ENCODE measurements at regions not wholly inside any gene's neighbourhood (a gene's known extent, or its start where the extent isn't known, plus 50 kb on each side); places are given as distances from the start of the nearest gene placed in this dataset.

- Histone ChIP-seq H3K14ac (ENCODE audit: low read length) (no peak overlapping the region), H3K4me2 (ENCODE audit: low read length) (no peak overlapping the region), H2BK5ac (ENCODE audit: low read depth, low read length, poor library complexity) (no peak overlapping the region), H3K9ac (ENCODE audit: low read length) (no peak overlapping the region), H2BK12ac (ENCODE audit: low read length) (no peak overlapping the region), H3K18ac (ENCODE audit: low read length) (no peak overlapping the region), H4K8ac (ENCODE audit: low read depth, low read length) (no peak overlapping the region), H3K79me2 (ENCODE audit: control insufficient read depth, insufficient read depth, low read length, poor library complexity) (no peaks in the 10 kb centered on the region), H3K4ac (ENCODE audit: low read depth, low read length) (no peak overlapping the region), H4K91ac (ENCODE audit: low read depth, low read length) (no peak overlapping the region), H3K27me3 (ENCODE audit: insufficient read depth, low read length) (no peaks in the 10 kb centered on the region), H3K79me1 (ENCODE audit: low read length) (no peaks in the 10 kb centered on the region), H4K12ac (ENCODE audit: low read depth, low read length) (no peak overlapping the region), H3K36me3 (ENCODE audit: control insufficient read depth in 1 of 2, insufficient read depth in 2 of 2, low read length in 2 of 2) (no peaks in the 10 kb centered on the region), H2AFZ (ENCODE audit: insufficient read depth, low read length, poor library complexity) (no peak overlapping the region), H3K4me1 (ENCODE audit: control insufficient read depth in 1 of 2, insufficient read depth in 2 of 2, low read length in 2 of 2) (no peaks in the 10 kb centered on the region), H2AK5ac (ENCODE audit: low read length) (no peak overlapping the region), H3K23ac (ENCODE audit: low read length) (no peak overlapping the region), H3K27ac (ENCODE audit: low read depth, low read length) (no peak overlapping the region), H2BK120ac (ENCODE audit: insufficient read depth, low read length, poor library complexity) (no peak overlapping the region), H3K9me3 (ENCODE audit: insufficient read depth, low read depth, low read length) (peaks cover 5% of the 10 kb centered on the region), H3K4me3 (ENCODE audit: low read depth, low read length) (no peak overlapping the region)
- no peak for DNase-seq
- WGBS (ENCODE audit: extremely low coverage, insufficient coverage, insufficient read length): no CpG with 5 or more reads among the region's 1 CpG
These were observed 210.7 kb downstream of the RND3 start for GRCh38 chr2:150276737-150277136.

GRCh38 chr2:150274108-150274507 is 213.4 kb downstream of the RND3 start:
- Histone ChIP-seq H4K8ac (ENCODE audit: low read depth, low read length) (no peak overlapping the region), H2AFZ (ENCODE audit: insufficient read depth, low read length, poor library complexity) (no peak overlapping the region), H3K36me3 (ENCODE audit: control insufficient read depth in 1 of 2, insufficient read depth in 2 of 2, low read length in 2 of 2) (no peaks in the 10 kb centered on the region), H3K27ac (ENCODE audit: low read depth, low read length) (no peak overlapping the region), H3K4ac (ENCODE audit: low read depth, low read length) (no peak overlapping the region), H3K9me3 (ENCODE audit: insufficient read depth, low read depth, low read length) (peaks cover 5% of the 10 kb centered on the region), H3K18ac (ENCODE audit: low read length) (no peak overlapping the region), H2BK120ac (ENCODE audit: insufficient read depth, low read length, poor library complexity) (no peak overlapping the region), H3K79me1 (ENCODE audit: low read length) (no peaks in the 10 kb centered on the region), H4K91ac (ENCODE audit: low read depth, low read length) (no peak overlapping the region), H3K23ac (ENCODE audit: low read length) (no peak overlapping the region), H3K79me2 (ENCODE audit: control insufficient read depth, insufficient read depth, low read length, poor library complexity) (no peaks in the 10 kb centered on the region), H3K9ac (ENCODE audit: low read length) (no peak overlapping the region), H4K12ac (ENCODE audit: low read depth, low read length) (no peak overlapping the region), H3K14ac (ENCODE audit: low read length) (no peak overlapping the region), H3K4me1 (ENCODE audit: control insufficient read depth in 1 of 2, insufficient read depth in 2 of 2, low read length in 2 of 2) (no peaks in the 10 kb centered on the region), H3K4me2 (ENCODE audit: low read length) (no peak overlapping the region), H2AK5ac (ENCODE audit: low read length) (no peak overlapping the region), H3K4me3 (ENCODE audit: low read depth, low read length) (no peak overlapping the region), H3K27me3 (ENCODE audit: insufficient read depth, low read length) (no peaks in the 10 kb centered on the region), H2BK5ac (ENCODE audit: low read depth, low read length, poor library complexity) (no peak overlapping the region), H2BK12ac (ENCODE audit: low read length) (no peak overlapping the region)
- DNase-seq: no peak
- no CpG with 5 or more reads among the region's 3 CpGs for WGBS (ENCODE audit: extremely low coverage, insufficient coverage, insufficient read length)

GRCh38 chr2:150271952-150272802 is 215.3 kb downstream of the RND3 start:
- H3K4me1 ChIP-seq (ENCODE audit: control insufficient read depth in 1 of 2, insufficient read depth in 2 of 2, low read length in 2 of 2): no peaks in the 10 kb centered on the region
- H3K14ac ChIP-seq (ENCODE audit: low read length): no peak overlapping the region
- H4K12ac ChIP-seq (ENCODE audit: low read depth, low read length): no peak overlapping the region
- H2BK12ac ChIP-seq (ENCODE audit: low read length): no peak overlapping the region
- H2BK5ac ChIP-seq (ENCODE audit: low read depth, low read length, poor library complexity): no peak overlapping the region
- no peaks in the 10 kb centered on the region for H3K27me3 ChIP-seq (ENCODE audit: insufficient read depth, low read length)
- no peak overlapping the region for H2AFZ ChIP-seq (ENCODE audit: insufficient read depth, low read length, poor library complexity)
- no peak overlapping the region for H3K23ac ChIP-seq (ENCODE audit: low read length)
- no peak overlapping the region for H3K18ac ChIP-seq (ENCODE audit: low read length)
- H3K4me2 ChIP-seq (ENCODE audit: low read length): no peak overlapping the region
- H2BK120ac ChIP-seq (ENCODE audit: insufficient read depth, low read length, poor library complexity): no peak overlapping the region
- H4K91ac ChIP-seq (ENCODE audit: low read depth, low read length): no peak overlapping the region
- no peak overlapping the region for H3K27ac ChIP-seq (ENCODE audit: low read depth, low read length)
- H3K4ac ChIP-seq (ENCODE audit: low read depth, low read length): no peak overlapping the region
- no peak overlapping the region for H4K8ac ChIP-seq (ENCODE audit: low read depth, low read length)
- no peaks in the 10 kb centered on the region for H3K36me3 ChIP-seq (ENCODE audit: control insufficient read depth in 1 of 2, insufficient read depth in 2 of 2, low read length in 2 of 2)
- no peaks in the 10 kb centered on the region for H3K79me2 ChIP-seq (ENCODE audit: control insufficient read depth, insufficient read depth, low read length, poor library complexity)
- no peak overlapping the region for H3K9ac ChIP-seq (ENCODE audit: low read length)
- no peaks in the 10 kb centered on the region for H3K79me1 ChIP-seq (ENCODE audit: low read length)
- no peak overlapping the region for H2AK5ac ChIP-seq (ENCODE audit: low read length)
- DNase-seq: peak in 1 of 2 donors; percentile 33
- H3K9me3 ChIP-seq (ENCODE audit: insufficient read depth, low read depth, low read length): peaks cover 5% of the 10 kb centered on the region
- no peak overlapping the region for H3K4me3 ChIP-seq (ENCODE audit: low read depth, low read length)

- H3K9me3 ChIP-seq (ENCODE audit: insufficient read depth, low read depth, low read length): no peaks in the 10 kb centered on the region
- H2AFZ ChIP-seq (ENCODE audit: insufficient read depth, low read length, poor library complexity): no peak overlapping the region
- WGBS (ENCODE audit: extremely low coverage, insufficient coverage, insufficient read length): no CpG with 5 or more reads among the region's 3 CpGs
- H3K79me2 ChIP-seq (ENCODE audit: control insufficient read depth, insufficient read depth, low read length, poor library complexity): no peaks in the 10 kb centered on the region
- no peak overlapping the region for H2BK120ac ChIP-seq (ENCODE audit: insufficient read depth, low read length, poor library complexity)
- H3K23ac ChIP-seq (ENCODE audit: low read length): no peak overlapping the region
- no peak overlapping the region for H3K4me3 ChIP-seq (ENCODE audit: low read depth, low read length)
- H2BK5ac ChIP-seq (ENCODE audit: low read depth, low read length, poor library complexity): no peak overlapping the region
- H4K8ac ChIP-seq (ENCODE audit: low read depth, low read length): no peak overlapping the region
- H4K12ac ChIP-seq (ENCODE audit: low read depth, low read length): no peak overlapping the region
- H3K27ac ChIP-seq (ENCODE audit: low read depth, low read length): no peak overlapping the region
- no peak overlapping the region for H2BK12ac ChIP-seq (ENCODE audit: low read length)
- H3K4ac ChIP-seq (ENCODE audit: low read depth, low read length): no peak overlapping the region
- H3K36me3 ChIP-seq (ENCODE audit: control insufficient read depth in 1 of 2, insufficient read depth in 2 of 2, low read length in 2 of 2): no peaks in the 10 kb centered on the region
- no peaks in the 10 kb centered on the region for H3K4me1 ChIP-seq (ENCODE audit: control insufficient read depth in 1 of 2, insufficient read depth in 2 of 2, low read length in 2 of 2)
- H2AK5ac ChIP-seq (ENCODE audit: low read length): no peak overlapping the region
- no peak overlapping the region for H3K9ac ChIP-seq (ENCODE audit: low read length)
- H3K18ac ChIP-seq (ENCODE audit: low read length): no peak overlapping the region
- no peak overlapping the region for H3K4me2 ChIP-seq (ENCODE audit: low read length)
- no peaks in the 10 kb centered on the region for H3K27me3 ChIP-seq (ENCODE audit: insufficient read depth, low read length)
- DNase-seq: no peak
- H4K91ac ChIP-seq (ENCODE audit: low read depth, low read length): no peak overlapping the region
- no peaks in the 10 kb centered on the region for H3K79me1 ChIP-seq (ENCODE audit: low read length)
- H3K14ac ChIP-seq (ENCODE audit: low read length): no peak overlapping the region
These were observed 219.6 kb downstream of the RND3 start for GRCh38 chr2:150267651-150268415.
